KMS-11 (cell line): ENCODE measurements at regions not wholly inside any gene's neighbourhood (a gene's known extent, or its start where the extent isn't known, plus 50 kb on each side); places are given as distances from the start of the nearest gene placed in this dataset.

Experiments
- H2AFZ ChIP-seq: fragments of 200-600 bp; sonication (generic); 2 replicates; pipeline ENCODE4 v1.6.1; 2016; ENCODE audit warnings: antibody characterized with exemption, mixed run types, low read depth
- H3K27ac ChIP-seq: fragments of 200-600 bp; sonication (generic); 2 replicates; pipeline ENCODE4 v1.6.1; 2016; ENCODE audit warnings: mild to moderate bottlenecking, mixed run types
- H3K27me3 ChIP-seq: fragments of 200-600 bp; sonication (generic); 2 replicates; pipeline ENCODE4 v1.6.1; 2017; ENCODE audit warnings: mild to moderate bottlenecking, low read depth, mixed run types, moderate library complexity; ENCODE audit not compliant: insufficient read depth
- H3K36me3 ChIP-seq: fragments of 200-600 bp; sonication (generic); 2 replicates; pipeline ENCODE4 v1.6.1; 2017; ENCODE audit warnings: mild to moderate bottlenecking, mixed run types; ENCODE audit not compliant: insufficient read depth
- H3K4me1 ChIP-seq: fragments of 200-600 bp; sonication (generic); 2 replicates; pipeline ENCODE4 v1.6.1; 2016; ENCODE audit warnings: mild to moderate bottlenecking, low read depth, mixed run types; ENCODE audit not compliant: poor library complexity, severe bottlenecking
- H3K4me2 ChIP-seq: fragments of 200-600 bp; sonication (generic); 2 replicates; pipeline ENCODE4 v1.7.0; 2016; ENCODE audit warnings: mild to moderate bottlenecking, mixed run types
- H3K4me3 ChIP-seq: fragments of 200-600 bp; sonication (generic); IDR thresholded peaks from 2 replicates; pipeline ENCODE4 v1.6.1; 2017; ENCODE audit warnings: low read depth, low read length, mixed read lengths; ENCODE audit not compliant: insufficient read depth
- H3K79me2 ChIP-seq: fragments of 200-600 bp; sonication (generic); 2 replicates; pipeline ENCODE4 v1.6.1; 2016; ENCODE audit warnings: low read depth, mixed run types; ENCODE audit not compliant: insufficient read depth
- H3K9ac ChIP-seq: fragments of 200-600 bp; sonication (generic); 2 replicates; pipeline ENCODE4 v1.6.1; 2016; ENCODE audit warnings: mild to moderate bottlenecking, mixed run types
- H4K20me1 ChIP-seq: fragments of 200-600 bp; sonication (generic); 2 replicates; pipeline ENCODE4 v1.6.1; 2016; ENCODE audit warnings: mild to moderate bottlenecking, mixed run types; ENCODE audit not compliant: insufficient read depth
- CTCF ChIP-seq: fragments of 200-600 bp; sonication (generic); conservative IDR thresholded peaks from 2 replicates; pipeline ENCODE4 v1.6.1; 2017; ENCODE audit warnings: low read depth, mild to moderate bottlenecking, antibody characterized with exemption, low read length, moderate library complexity, mixed read lengths

GRCh38 chr14:65320661-65321308 is 91.7 kb upstream of the FUT8 start:
- Histone ChIP-seq H3K4me1 (no peaks in the 10 kb centered on the region), H3K4me3 (no peak overlapping the region), H3K27ac (no peak overlapping the region), H3K36me3 (no peaks in the 10 kb centered on the region), H4K20me1 (no peaks in the 10 kb centered on the region), H2AFZ (no peak overlapping the region), H3K4me2 (no peak overlapping the region), H3K79me2 (no peaks in the 10 kb centered on the region), H3K27me3 (no peaks in the 10 kb centered on the region), H3K9ac (no peak overlapping the region)
- no peak for TF ChIP-seq CTCF

- no peaks in the 10 kb centered on the region for H3K79me2 ChIP-seq
- H4K20me1 ChIP-seq, result no peaks in the 10 kb centered on the region
- H3K4me2 ChIP-seq, result no peak overlapping the region
- no peak overlapping the region for H3K9ac ChIP-seq
- no peak for TF ChIP-seq CTCF
- no peaks in the 10 kb centered on the region for H3K36me3 ChIP-seq
- H3K27ac ChIP-seq, result no peak overlapping the region
- H3K4me3 ChIP-seq, result no peak overlapping the region
- H2AFZ ChIP-seq, result no peak overlapping the region
- H3K4me1 ChIP-seq, result no peaks in the 10 kb centered on the region
- no peaks in the 10 kb centered on the region for H3K27me3 ChIP-seq
These were observed 91.1 kb upstream of the FUT8 start for GRCh38 chr14:65321370-65321875.

GRCh38 chr14:65329481-65329880 is 83.0 kb upstream of the FUT8 start:
- Histone ChIP-seq H3K79me2 (no peaks in the 10 kb centered on the region), H3K9ac (no peak overlapping the region), H3K4me3 (no peak overlapping the region), H3K4me1 (no peaks in the 10 kb centered on the region), H4K20me1 (no peaks in the 10 kb centered on the region), H3K27ac (no peak overlapping the region), H3K4me2 (no peak overlapping the region), H2AFZ (no peak overlapping the region), H3K36me3 (no peaks in the 10 kb centered on the region), H3K27me3 (no peaks in the 10 kb centered on the region)
- TF ChIP-seq CTCF, result no peak

GRCh38 chr14:65329911-65330310 is 82.6 kb upstream of the FUT8 start:
- no peak overlapping the region for H3K4me2 ChIP-seq
- no peaks in the 10 kb centered on the region for H3K36me3 ChIP-seq
- H3K9ac ChIP-seq, result no peak overlapping the region
- no peak overlapping the region for H3K4me3 ChIP-seq
- no peaks in the 10 kb centered on the region for H3K79me2 ChIP-seq
- no peak for TF ChIP-seq CTCF
- H3K27ac ChIP-seq, result no peak overlapping the region
- no peaks in the 10 kb centered on the region for H4K20me1 ChIP-seq
- H3K4me1 ChIP-seq, result no peaks in the 10 kb centered on the region
- no peak overlapping the region for H2AFZ ChIP-seq
- H3K27me3 ChIP-seq, result no peaks in the 10 kb centered on the region
